ENCODE measurements at regions not wholly inside any gene's neighbourhood (a gene's known extent, or its start where the extent isn't known, plus 50 kb on each side); places are given as distances from the start of the nearest gene placed in this dataset.

GRCh38 chr15:58360421-58361090 lies 71.2 kb upstream of the LIPC start:
- no peak for TF ChIP-seq CTCF (IDR thresholded peaks at IDR 0.05)
- TF ChIP-seq POLR2A (IDR thresholded peaks at IDR 0.05), result no peak
